D721Med (cell line): ENCODE measurements at regions not wholly inside any gene's neighbourhood (a gene's known extent, or its start where the extent isn't known, plus 50 kb on each side); places are given as distances from the start of the nearest gene placed in this dataset.

ENCODE experiments used
- DNase-seq: peaks from one replicate; pipeline ENCODE4 v3.0.0; 2011; ENCODE audit warnings: low spot score; ENCODE audit not compliant: insufficient read length
- FAIRE-seq: peaks from 2 replicates; lab custom pipeline; 2011; peaks lifted over from hg19 to GRCh38; lab: Jason Lieb, UNC
- CTCF ChIP-seq: IDR thresholded peaks from 2 replicates; pipeline ENCODE4 v1.5.1; 2012; ENCODE audit warnings: mild to moderate bottlenecking, control low read depth; ENCODE audit not compliant: insufficient read depth; ENCODE audit errors: missing control alignments

GRCh38 chr12:78684419-78684818 is 180.2 kb upstream of the SYT1 start:
- FAIRE-seq, result no peak
- no peak for DNase-seq
- TF ChIP-seq CTCF, result no peak

GRCh38 chr12:78695749-78696148 is 168.8 kb upstream of the SYT1 start:
- no peak for TF ChIP-seq CTCF
- DNase-seq, result no peak
- FAIRE-seq, result no peak

GRCh38 chr12:78696267-78696666 is 168.3 kb upstream of the SYT1 start:
- FAIRE-seq (no peak), DNase-seq (no peak)
- TF ChIP-seq CTCF, result no peak

GRCh38 chr12:78697817-78698415 is 166.7 kb upstream of the SYT1 start:
- no peak for DNase-seq
- FAIRE-seq, result no peak
- TF ChIP-seq CTCF, result no peak

- DNase-seq, result no peak
- TF ChIP-seq CTCF, result no peak
- peak; percentile 55 for FAIRE-seq
Measured at GRCh38 chr12:78698747-78699146, 165.8 kb upstream of the SYT1 start.

- DNase-seq, result no peak
Measured at GRCh38 chr12:78700565-78700964, 164.0 kb upstream of the SYT1 start.

More at GRCh38 chr12:78700565-78700964, 164.0 kb upstream of the SYT1 start:
- TF ChIP-seq CTCF, result no peak
- no peak for FAIRE-seq
